ENCODE measurements at regions not wholly inside any gene's neighbourhood (a gene's known extent, or its start where the extent isn't known, plus 50 kb on each side); places are given as distances from the start of the nearest gene placed in this dataset.

DNA sequence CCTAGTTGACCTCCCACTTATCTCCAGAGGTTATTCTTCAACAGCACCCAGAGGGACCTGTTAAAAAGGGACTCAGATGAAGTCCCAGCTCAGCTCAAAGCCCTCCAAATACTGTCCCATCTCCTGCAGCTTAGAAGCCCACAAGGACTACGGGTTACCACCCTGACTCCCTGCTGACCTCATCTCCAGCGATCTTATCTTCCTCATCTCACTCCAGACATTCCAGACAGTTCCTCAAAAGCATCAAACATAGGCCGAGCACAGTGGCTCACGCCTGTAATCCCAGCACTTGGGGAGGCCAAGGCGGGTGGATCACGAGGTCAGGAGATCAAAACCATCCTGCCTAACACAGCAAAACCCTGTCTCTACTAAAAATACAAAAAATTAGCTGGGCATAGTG lies 263.8 kb upstream of the TLE4 start:
- TF ChIP-seq, protein P1, sequence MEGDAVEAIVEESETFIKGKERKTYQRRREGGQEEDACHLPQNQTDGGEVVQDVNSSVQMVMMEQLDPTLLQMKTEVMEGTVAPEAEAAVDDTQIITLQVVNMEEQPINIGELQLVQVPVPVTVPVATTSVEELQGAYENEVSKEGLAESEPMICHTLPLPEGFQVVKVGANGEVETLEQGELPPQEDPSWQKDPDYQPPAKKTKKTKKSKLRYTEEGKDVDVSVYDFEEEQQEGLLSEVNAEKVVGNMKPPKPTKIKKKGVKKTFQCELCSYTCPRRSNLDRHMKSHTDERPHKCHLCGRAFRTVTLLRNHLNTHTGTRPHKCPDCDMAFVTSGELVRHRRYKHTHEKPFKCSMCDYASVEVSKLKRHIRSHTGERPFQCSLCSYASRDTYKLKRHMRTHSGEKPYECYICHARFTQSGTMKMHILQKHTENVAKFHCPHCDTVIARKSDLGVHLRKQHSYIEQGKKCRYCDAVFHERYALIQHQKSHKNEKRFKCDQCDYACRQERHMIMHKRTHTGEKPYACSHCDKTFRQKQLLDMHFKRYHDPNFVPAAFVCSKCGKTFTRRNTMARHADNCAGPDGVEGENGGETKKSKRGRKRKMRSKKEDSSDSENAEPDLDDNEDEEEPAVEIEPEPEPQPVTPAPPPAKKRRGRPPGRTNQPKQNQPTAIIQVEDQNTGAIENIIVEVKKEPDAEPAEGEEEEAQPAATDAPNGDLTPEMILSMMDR (IDR thresholded peaks at IDR 0.05; ENCODE audit: insufficient read depth, low read depth, low read length), result no peak
- no peak for TF ChIP-seq EZH2 (IDR thresholded peaks at IDR 0.05; ENCODE audit: insufficient read depth, low read length)

All from astrocyte (in vitro differentiated cells and primary cell).